Endothelial cell of umbilical vein (primary cell): ENCODE measurements at regions not wholly inside any gene's neighbourhood (a gene's known extent, or its start where the extent isn't known, plus 50 kb on each side); places are given as distances from the start of the nearest gene placed in this dataset.
A peak's percentile ranks its signal among the peaks of the same experiment; 100 is the strongest.

Source experiments
- BruUV-seq: library from RNA; stranded (reverse); fragments of 400-500 nt; replicated peaks from 2 replicates; lab custom pipeline; 2021; lab: Mats Ljungman, UMichigan
- CTCF ChIA-PET: fragments of 300-600, 350-600 bp; sonication (Branson Sonifier 250); formaldehyde crosslinking; loops from one replicate; lab custom pipeline; 2021; ENCODE audit warnings: antibody characterized with exemption, inconsistent platforms; lab: Charles Lee
- POLR2A ChIA-PET: fragments of 300-600, 350-600 bp; sonication (Branson Sonifier 250); formaldehyde crosslinking; loops from one replicate; lab custom pipeline; 2021; ENCODE audit warnings: antibody characterized with exemption, inconsistent platforms; lab: Charles Lee
- DNase-seq: peaks from one replicate; pipeline ENCODE4 v3.0.0-alpha.2; 2011; ENCODE audit warnings: low read depth, low spot score
- FAIRE-seq: peaks from 2 replicates; lab custom pipeline; 2011; peaks lifted over from hg19 to GRCh38; lab: Jason Lieb, UNC
- H2AFZ ChIP-seq: 2 replicates; pipeline ENCODE4 v1.6.0; 2012; ENCODE audit warnings: low read depth, low read length, control low read depth, inconsistent platforms
- H3K27ac ChIP-seq: 2 replicates; pipeline ENCODE4 v1.5.1; 2011; ENCODE audit warnings: low read depth, mild to moderate bottlenecking, control low read depth, low read length, moderate library complexity; ENCODE audit not compliant: insufficient read depth
- H3K27me3 ChIP-seq, 2 experiments: 2 replicates each; pipeline versions ENCODE4 v1.6.0 to v1.6.1; 2011; ENCODE audit warnings: low read length in 2 of 2, mixed read lengths in 1 of 2; ENCODE audit not compliant: control insufficient read depth in 2 of 2, insufficient read depth in 2 of 2
- H3K36me3 ChIP-seq, 2 experiments: 2 replicates in 1 of 2; 3 replicates in 1 of 2; pipeline ENCODE4 v1.5.1; 2011; ENCODE audit warnings: low read length in 2 of 2, mild to moderate bottlenecking in 1 of 2, moderate library complexity in 1 of 2; ENCODE audit not compliant: control insufficient read depth in 2 of 2, insufficient read depth in 2 of 2; ENCODE audit errors: extremely low read depth in 1 of 2
- H3K4me1 ChIP-seq: 3 replicates; pipeline ENCODE4 v1.5.1; 2011; ENCODE audit warnings: mild to moderate bottlenecking, low read length; ENCODE audit not compliant: control insufficient read depth, insufficient read depth; ENCODE audit errors: extremely low read depth
- H3K4me2 ChIP-seq: 2 replicates; pipeline ENCODE4 v1.6.1; 2011; ENCODE audit warnings: low read length, control low read depth, mixed read lengths; ENCODE audit not compliant: insufficient read depth
- H3K4me3 ChIP-seq, 3 experiments: fragments of 200-600 bp in 1 of 3; sonication (generic), shearing (Covaris generic) in 1 of 3; replicated peaks in 1 of 3; 2 replicates each; pipeline ENCODE4 v1.5.1; 2011 to 2016; ENCODE audit warnings: control low read depth in 3 of 3, low read length in 3 of 3, mild to moderate bottlenecking in 2 of 3, inconsistent platforms in 1 of 3, low read depth in 1 of 3, moderate library complexity in 1 of 3; ENCODE audit not compliant: insufficient read depth in 1 of 3
- H3K79me2 ChIP-seq: 2 replicates; pipeline ENCODE4 v1.6.0; 2012; ENCODE audit warnings: low read length, inconsistent platforms; ENCODE audit not compliant: control insufficient read depth, insufficient read depth
- H3K9ac ChIP-seq: replicated peaks from 2 replicates; pipeline ENCODE3; 2011; ENCODE audit warnings: low read length, control low read depth; ENCODE audit not compliant: insufficient read depth; ENCODE audit errors: extremely low read depth
- H3K9me1 ChIP-seq: replicated peaks from 3 replicates; pipeline ENCODE4 v1.6.0; 2011; ENCODE audit warnings: mild to moderate bottlenecking, low read length; ENCODE audit not compliant: control insufficient read depth, insufficient read depth; ENCODE audit errors: extremely low read depth
- H3K9me3 ChIP-seq: replicated peaks from 2 replicates; pipeline ENCODE4 v1.5.1; 2012; ENCODE audit warnings: low read length, inconsistent platforms; ENCODE audit not compliant: control insufficient read depth, insufficient read depth
- H4K20me1 ChIP-seq: replicated peaks from 2 replicates; pipeline ENCODE3; 2011; ENCODE audit warnings: mild to moderate bottlenecking, low read length; ENCODE audit not compliant: control insufficient read depth, insufficient read depth; ENCODE audit errors: extremely low read depth
- CTCF ChIP-seq, 2 donors: IDR thresholded peaks; 1 replicate in 1 of 2; 2 replicates in 1 of 2; pipeline ENCODE4 v1.5.1; 2011; ENCODE audit warnings: low read length in 2 of 2, mild to moderate bottlenecking in 2 of 2, moderate library complexity in 2 of 2, control low read depth in 1 of 2, inconsistent platforms in 1 of 2, low read depth in 1 of 2; ENCODE audit not compliant: insufficient read depth in 1 of 2; ENCODE audit errors: extremely low read depth in 1 of 2
- EZH2 ChIP-seq: IDR thresholded peaks from 2 replicates; pipeline ENCODE4 v1.6.1; 2012; ENCODE audit warnings: borderline replicate concordance, low read depth, mild to moderate bottlenecking, moderate library complexity, low read length, inconsistent platforms; ENCODE audit not compliant: severe bottlenecking
- FOS ChIP-seq: IDR thresholded peaks from 2 replicates; pipeline ENCODE4 v1.6.1; 2011; ENCODE audit warnings: mild to moderate bottlenecking, low read length, moderate library complexity, borderline replicate concordance; ENCODE audit not compliant: insufficient read depth
- GATA2 ChIP-seq: IDR thresholded peaks from 2 replicates; pipeline ENCODE4 v1.7.0; 2011; ENCODE audit warnings: low read depth, mild to moderate bottlenecking, moderate library complexity, mixed read lengths, low read length; ENCODE audit not compliant: insufficient read length, insufficient read depth
- JUN ChIP-seq: IDR thresholded peaks from 2 replicates; pipeline ENCODE4 v1.6.1; 2011; ENCODE audit warnings: borderline replicate concordance, low read depth; ENCODE audit not compliant: insufficient read length, insufficient read depth
- MYC ChIP-seq: IDR thresholded peaks from one replicate; pipeline ENCODE4 v1.6.1; 2011; ENCODE audit warnings: mild to moderate bottlenecking, low read depth, low read length
- POLR2A ChIP-seq: IDR thresholded peaks from 2 replicates; pipeline ENCODE4 v1.6.1; 2012; ENCODE audit warnings: low read depth, mild to moderate bottlenecking, control low read depth, low read length
- POLR2AphosphoS5 ChIP-seq: IDR thresholded peaks from 2 replicates; pipeline ENCODE4 v1.6.1; 2012; ENCODE audit warnings: low read depth, mild to moderate bottlenecking, control low read depth, low read length, moderate library complexity; ENCODE audit not compliant: insufficient read depth
- dilution Hi-C: fragments of 300-500 bp; cut with MboI; formaldehyde crosslinking; loops from one replicate; pipeline ENCODE4 v1.15.0; 2019; ENCODE audit warnings: low sequenced_read_pairs; ENCODE audit not compliant: extremely low pct_ligation_motif_present
- intact Hi-C: fragments of 100-400 bp; cut with micrococcal nuclease; formaldehyde crosslinking; loops from one replicate; pipeline ENCODE4 v1.10.0; 2022
- TF ChIP-seq, protein P1 (sequence below): IDR thresholded peaks from 2 replicates; pipeline ENCODE4 v1.6.1; 2011; ENCODE audit not compliant: insufficient read depth, insufficient read length

- dilution Hi-C loops (no loop called here), intact Hi-C loops (loop anchor here (10.0 kb wide), 2 partner anchors 716 to 1244 kb away; no protein-coding TSS in a partner anchor)
- H4K20me1 ChIP-seq: no peaks in the 10 kb centered on the region
- no peak overlapping the region for H3K4me3 ChIP-seq
- H3K27ac ChIP-seq: peak overlapping the region; percentile 60
- H2AFZ ChIP-seq: peak overlapping the region; percentile 79
- no peaks in the 10 kb centered on the region for H3K9me1 ChIP-seq
- DNase-seq (peak; percentile 82), FAIRE-seq (peak; percentile 62)
- no peaks in the 10 kb centered on the region for H3K79me2 ChIP-seq
- H3K27me3 ChIP-seq: no peaks in the 10 kb centered on the region
- H3K9ac ChIP-seq: no peak overlapping the region
- H3K4me1 ChIP-seq: peaks cover 32% of the 10 kb centered on the region
- H3K36me3 ChIP-seq: no peaks in the 10 kb centered on the region
- H3K4me2 ChIP-seq: peak overlapping the region; percentile 43
- no peaks in the 10 kb centered on the region for H3K9me3 ChIP-seq
- TF ChIP-seq GATA2: peak; percentile 85
- TF ChIP-seq FOS: peak; percentile 79
- no peak for TF ChIP-seq POLR2A
- no peak for TF ChIP-seq MYC
- peak; percentile 42 for TF ChIP-seq POLR2AphosphoS5
- TF ChIP-seq, protein P1, sequence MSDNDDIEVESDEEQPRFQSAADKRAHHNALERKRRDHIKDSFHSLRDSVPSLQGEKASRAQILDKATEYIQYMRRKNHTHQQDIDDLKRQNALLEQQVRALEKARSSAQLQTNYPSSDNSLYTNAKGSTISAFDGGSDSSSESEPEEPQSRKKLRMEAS: no peak
- TF ChIP-seq CTCF (IDR thresholded peaks at IDR 0.05; ENCODE audit: extremely low read depth in 1 of 2, insufficient read depth in 1 of 2, low read depth in 1 of 2, low read length in 2 of 2): no peak
- TF ChIP-seq JUN: peak; percentile 42
- TF ChIP-seq EZH2: no peak
- no TSS peak for BruUV-seq
- POLR2A ChIA-PET: no interaction called here
- CTCF ChIA-PET: interaction anchor here (0.9 kb wide), 1 partner anchor 13 kb away, joined by 3 read pairs; no protein-coding TSS in a partner anchor
These were observed 1078.5 kb upstream of the ZEB2 start for GRCh38 chr2:145598434-145598833.
